HK-2 (cell line): ENCODE measurements at regions not wholly inside any gene's neighbourhood (a gene's known extent, or its start where the extent isn't known, plus 50 kb on each side); places are given as distances from the start of the nearest gene placed in this dataset.
"Not testable (repeated sequence)": the region's sequence is repeated elsewhere in the genome, so short reads cannot be mapped to it uniquely, and the experiment has no call there.

Experiments
- DNase-seq: peaks from one replicate; pipeline ENCODE4 v3.0.0-alpha.2; 2018; ENCODE audit not compliant: unreplicated experiment

DNA sequence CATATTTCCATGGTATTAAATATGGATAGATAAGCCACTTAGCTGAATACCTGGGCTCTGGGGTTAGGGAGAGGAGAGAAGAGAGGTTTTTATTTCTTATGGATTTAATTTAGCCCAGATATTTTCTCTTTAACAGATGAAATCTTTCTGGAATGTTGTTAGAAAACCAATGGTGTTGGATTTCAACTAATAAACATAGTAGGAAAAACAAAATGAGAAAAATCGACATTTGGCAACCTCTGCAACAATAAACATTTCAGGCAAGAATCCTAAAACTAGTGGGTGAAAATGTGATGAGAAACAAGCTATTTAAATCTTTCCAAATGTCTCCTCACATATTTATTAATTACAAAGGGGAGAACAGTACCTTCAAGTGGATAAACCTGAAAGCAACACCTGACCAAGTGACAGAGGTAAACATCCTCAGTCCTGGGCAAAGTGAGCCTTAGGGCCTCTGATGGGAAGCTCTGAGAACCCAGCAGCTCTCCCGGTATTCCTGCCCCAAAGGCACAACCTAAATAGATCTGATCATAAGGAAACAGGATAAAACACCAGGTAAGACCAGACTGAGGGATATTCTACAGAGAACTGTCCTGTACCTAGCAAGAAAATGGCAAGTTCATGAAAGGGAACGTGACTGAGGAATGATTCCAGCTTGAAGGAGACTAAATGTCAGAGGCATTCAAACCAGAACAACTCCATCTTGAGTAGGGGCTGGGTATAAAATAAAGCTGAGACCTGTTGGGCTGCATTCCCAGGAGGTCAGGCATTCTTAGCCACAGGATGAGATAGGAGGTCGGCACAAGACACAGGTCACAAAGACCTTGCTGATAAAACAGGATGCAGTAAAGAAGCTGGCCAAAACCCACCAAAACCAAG, 163.7 kb downstream of the ESM1 start:
- DNase-seq, result no peak

DNA sequence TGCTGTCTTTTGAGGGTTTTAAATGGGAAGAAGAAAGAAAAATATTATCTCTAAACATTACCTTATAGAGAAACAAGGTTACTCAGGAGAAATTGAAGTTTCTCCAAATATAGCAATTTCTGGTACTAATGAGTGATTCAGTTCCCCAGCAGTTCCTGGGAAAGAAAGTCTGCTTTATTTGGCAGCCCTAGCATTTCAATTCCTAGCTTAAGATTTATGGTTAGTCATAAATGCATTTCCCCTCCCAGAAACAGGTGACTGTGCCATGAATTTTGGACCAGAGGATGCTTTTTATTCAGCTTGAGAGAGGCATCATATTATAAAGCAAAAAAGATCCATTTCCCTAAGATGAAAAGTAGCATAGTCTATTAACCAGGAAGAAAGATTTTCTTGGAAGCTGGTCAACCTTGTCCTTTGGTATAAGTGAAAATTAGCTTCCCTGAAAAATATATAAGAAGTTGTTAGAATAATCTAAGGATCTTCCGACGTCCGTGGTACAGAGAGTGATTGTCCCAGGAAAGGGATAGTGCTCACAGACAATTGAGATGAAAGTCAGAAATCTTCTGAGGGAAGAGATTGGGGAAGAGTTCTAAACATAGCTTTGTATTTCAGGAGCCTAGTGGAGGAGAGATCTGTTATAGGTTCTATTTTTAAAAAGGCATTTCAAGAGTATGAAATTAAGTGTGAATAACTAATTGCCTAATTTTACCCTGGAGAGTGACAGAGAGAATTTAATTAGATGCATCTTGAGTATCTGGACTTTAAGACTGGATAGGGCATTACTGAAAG, 164.9 kb downstream of the ESM1 start:
- no peak for DNase-seq

DNA sequence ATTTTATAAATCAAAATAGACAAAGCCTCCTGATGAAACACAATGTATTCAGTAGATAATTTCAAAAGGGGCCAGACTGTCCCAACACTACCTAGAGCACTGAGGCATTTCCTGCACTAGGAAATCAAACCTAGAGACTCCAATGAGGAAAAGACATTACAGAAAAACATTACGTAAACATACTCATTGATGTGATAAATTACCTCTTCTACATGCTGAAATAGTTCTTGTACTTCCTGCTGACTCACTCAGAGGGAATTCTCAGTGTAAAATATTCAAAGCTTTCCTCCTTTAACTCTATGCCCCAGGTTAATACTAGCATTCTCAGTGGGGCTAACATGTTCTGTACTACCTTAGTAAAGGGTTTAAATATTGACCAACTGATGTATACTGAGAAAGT, 178.0 kb downstream of the ESM1 start:
- DNase-seq, result no peak

DNA sequence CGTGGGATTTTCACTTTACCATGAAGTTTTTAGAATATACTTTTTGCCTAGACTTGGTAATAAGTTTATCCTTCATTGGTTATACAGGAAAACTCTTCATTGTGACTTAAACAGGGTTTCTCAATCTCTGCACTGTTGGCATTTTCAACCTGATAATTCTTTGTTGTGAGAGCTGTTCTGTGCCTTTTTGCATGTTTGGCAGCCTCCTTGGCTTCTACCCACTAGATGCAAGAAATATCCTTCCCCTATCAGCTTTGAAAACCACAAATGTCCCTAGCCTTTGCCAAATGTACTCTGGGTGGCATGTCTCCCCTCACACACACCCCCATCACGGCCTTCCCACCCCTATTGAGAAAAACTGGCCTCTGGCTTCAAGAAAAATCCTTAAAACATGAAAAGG, 180.9 kb downstream of the ESM1 start:
- no peak for DNase-seq

DNA sequence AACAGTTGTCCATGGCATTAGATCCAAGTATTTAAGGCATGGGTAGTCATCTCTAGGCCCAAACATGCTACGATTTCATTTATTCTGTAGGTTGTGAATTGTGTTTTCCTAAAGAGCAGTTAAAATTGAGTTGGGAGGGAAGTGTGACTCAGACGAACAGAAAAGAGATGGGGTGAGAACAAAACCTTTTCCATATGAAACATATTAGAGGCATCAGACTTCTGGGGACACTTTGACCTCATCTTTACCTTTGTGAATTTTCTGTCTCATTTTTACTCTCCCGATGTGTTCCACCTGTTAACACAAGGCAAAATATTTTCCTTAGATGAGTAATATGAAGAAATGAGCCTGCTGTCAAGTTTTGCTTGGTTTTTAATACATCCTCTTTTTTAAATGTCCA, 181.3 kb downstream of the ESM1 start:
- no peak for DNase-seq

DNA sequence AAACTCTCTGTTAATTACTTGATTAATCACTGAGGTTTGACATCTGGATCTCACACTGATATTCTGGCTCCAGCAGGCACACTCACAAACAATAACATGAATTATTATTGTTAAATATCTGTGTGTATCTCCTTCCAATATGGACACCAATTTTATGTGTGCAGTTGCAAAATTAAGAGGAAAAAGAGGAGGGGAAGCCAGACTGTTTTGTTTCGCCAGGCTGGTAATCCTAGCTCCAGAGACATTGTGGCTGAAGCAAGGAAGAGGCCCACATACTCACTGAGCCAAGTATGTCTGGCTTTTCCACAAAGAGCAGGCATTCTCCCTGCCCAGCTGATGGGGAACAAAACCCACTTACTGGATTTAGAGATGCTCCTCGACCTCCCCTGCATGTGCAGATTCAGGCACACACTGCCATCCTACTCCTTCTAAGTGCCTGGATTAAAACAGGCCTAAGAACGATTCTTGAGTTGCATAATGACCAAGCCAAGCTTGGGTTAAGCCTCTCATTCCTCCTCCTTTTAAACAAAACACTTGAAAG, 181.9 kb downstream of the ESM1 start:
- no peak for DNase-seq

DNA sequence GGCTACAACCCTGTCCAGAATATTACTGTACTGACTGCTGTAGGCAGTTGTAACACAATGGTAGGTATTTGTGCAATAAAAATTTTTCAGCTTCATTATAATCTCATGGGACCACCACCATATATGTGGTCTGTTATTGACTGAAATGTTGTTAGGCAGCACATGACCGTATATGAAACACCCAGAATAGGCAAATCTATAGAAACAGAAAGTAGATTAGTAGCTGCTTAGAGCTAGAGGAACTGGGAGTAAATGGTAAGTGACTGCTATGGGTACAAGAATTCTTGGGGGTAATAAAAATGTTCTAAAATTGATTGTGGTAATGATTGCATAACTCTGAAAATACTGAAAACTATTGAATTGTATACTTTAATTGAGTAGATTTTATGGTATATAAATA, 185.7 kb downstream of the ESM1 start:
- DNase-seq, result no peak

DNA sequence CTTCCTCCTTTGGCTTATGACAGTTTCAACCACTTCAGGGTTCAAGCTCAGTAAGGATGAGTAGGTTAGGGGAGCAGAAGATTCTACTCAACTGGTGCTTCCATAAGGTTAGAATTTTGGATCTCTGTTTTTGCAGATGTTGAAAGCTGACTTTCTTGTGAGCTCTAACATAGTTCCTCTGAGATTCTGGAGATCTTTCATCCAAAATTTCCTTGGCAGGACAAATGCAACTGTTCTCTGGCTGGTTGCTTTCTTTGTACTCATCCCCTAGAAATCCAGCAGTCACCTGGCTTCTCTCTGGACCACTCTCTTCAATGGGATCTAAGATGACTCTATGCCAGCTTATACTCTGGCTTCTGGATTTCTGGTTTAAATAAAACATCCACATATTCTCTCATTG, 189.6 kb downstream of the ESM1 start:
- no peak for DNase-seq

DNA sequence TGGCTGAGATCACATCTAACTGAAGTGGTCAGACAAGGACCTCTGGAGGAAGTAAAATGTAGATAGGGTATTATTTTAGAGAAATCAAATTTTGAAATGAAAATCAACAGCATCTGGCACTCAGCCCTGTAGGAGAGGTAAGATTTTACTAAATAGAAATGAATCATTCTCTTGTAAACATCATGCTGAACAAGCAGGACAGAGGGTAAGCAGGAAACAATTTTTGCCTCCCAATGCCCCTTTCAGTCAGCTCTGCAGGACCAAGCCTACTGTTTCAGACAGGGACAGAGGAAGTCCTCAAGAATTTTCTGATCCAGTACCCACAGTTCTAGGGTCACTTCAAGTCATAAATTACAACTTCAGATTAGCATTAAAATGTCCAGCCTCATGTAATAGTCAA, 190.1 kb downstream of the ESM1 start:
- no peak for DNase-seq

DNA sequence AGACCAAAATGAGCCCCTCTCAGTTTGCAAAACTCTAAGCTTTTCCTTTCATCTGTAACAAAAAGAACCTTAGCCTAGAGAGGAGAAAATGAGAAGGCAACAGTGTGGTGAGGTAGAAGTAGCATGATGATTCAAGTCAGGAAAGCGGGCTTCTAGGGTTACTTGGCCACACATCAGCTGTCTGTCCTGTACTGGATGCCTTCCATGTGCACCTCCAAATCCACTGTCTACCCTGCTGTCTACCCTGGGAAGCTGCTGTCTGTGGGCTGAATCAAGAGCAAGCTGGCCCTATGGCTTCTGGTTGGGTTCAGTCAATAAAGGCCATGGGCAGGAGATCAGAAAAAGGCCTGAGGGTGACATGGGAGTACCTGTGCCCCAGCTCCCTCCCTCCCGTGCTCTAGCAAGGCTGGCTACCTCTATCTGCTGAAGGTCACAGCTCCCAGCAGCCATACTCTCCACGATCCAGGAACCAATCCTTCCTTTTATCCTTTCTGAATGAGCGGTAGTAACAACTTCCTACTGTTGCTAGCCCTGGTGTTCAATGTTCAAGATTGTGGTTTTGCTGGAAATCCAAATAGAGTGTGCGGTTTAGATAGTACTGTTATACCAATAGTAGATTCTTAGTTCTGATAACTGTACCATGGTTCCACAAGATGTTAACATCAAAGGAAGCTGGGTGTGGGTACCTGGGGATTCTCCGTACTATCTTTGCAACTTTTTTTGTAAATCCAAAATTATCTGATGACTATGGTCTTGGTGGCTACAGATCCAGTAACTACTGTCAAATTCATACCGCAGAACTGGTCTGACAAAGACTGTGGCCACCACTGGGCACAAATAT, 191.0 kb downstream of the ESM1 start:
- DNase-seq, result no peak

DNA sequence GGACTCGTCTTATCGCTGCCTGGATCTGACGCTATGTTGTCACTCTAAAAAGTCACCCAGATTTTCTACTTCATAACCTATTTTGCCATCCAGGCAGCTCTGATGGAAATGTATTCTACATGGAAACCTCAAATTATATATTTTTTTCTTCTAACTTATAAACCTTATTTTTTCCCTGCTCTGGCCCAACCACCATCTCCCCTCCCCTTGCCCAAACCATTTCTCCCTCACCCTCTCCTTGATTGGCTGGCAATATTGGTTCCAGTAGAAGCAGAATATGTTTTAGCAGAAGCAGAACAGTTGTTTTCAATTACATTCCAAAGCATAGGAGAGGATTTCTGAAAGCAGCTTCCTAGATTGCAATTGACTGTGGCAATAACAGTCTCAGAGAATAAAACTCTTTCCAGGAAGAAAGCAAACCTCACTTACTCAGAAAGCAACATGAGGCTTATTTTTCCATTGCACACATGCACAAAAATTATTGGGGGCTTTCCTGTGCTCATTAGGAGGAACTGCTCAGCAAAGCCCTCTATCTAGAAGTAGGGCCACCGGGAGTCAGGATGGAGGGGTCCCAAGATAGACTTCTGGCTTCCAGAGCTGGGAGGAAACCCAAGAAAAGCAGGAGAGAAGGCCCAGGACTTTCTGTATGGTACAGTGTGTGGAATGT, 191.8 kb downstream of the ESM1 start:
- DNase-seq, result no peak

DNA sequence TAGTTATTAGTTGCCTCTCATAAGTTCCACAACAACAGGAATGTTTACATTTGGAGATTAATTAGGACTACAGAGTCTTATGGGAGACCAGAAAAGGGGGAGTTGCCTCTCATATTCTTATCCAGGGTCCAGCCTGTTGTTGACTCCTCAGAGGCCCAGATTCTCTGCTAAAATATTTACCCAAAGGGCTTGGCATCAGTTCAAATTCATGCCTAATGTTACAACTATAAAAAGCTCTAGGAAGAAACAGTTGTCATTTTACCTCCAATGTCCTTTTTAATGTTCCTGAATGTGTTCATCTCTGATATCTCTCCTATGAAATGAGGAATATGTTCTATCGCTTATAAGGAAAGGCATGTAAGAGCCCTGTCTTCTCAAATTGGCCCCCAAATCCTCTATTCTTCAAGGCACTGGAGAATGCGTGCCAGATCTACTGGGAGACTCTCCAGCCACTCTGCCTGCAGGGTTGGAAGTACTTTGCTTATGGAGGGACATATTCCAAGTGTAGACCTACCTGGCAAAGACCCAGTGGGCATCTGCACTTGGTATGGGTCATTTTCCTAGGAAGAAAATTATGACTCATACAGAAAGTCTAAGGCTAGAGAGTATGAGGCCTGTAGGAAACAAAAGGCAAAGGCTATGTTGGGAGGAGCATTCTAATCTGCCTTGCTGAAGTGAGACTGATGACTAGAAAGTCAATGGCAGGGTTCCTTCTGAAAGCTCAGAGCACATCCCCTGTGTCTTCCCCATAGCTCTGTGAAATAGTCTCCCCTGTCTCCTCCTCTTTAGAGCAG, 192.6 kb downstream of the ESM1 start:
- DNase-seq, result no peak

DNA sequence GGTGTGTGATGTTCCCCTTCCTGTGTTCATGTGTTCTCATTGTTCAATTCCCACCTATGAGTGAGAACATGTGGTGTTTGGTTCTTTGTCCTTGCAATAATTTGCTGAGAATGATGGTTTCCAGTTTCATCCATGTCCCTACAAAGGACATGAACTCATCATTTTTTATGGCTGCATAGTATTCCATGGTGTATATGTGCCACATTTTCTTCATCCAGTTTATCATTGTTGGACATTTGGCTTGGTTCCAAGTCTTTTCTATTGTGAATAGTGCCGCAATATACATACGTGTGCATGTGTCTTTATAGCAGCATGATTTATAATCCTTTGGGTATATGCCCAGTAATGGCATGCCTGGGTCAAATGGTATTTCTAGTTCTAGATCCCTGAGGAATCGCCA, 197.5 kb downstream of the ESM1 start:
- not testable (repeated sequence) for DNase-seq

DNA sequence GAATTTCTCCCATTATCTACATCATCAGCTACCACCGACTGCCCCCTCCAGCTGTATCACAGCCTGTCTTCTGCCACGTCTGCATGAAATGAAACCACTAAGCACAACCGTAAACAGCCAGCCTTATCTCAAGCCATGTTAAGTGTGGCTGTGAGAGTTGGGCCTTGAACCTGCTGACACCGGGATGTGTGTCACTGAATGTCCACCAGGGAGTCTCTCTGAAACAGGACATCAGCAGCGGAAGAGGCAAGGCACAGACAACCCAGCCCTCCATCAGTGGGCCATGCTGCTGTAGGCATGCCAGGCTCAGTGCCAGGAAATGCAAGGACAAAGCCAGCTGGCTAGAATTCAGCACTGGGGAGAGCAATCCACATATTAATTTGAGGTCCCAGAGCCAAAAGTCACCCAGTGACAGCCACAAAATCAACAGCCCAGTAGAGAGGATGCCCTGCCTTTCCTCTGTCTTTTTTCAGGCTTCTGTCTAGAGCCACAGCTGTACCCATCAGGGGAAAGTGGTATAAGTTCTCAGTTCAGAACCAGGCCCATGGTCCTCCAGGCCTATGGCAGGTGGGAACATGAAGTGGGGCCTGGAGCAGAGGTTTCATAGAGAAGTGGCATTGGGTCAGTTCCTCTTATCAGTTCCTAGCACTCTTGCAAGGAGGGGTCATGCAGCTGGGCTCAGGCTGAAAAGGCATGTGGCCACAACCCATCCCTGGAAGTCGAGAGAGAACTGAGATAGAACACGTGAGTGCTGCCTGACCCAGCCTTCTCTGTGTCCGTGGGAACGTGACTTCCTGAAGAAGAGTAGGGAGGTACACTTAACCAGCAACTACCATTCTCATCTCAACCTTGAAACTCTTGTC, 199.4 kb downstream of the ESM1 start:
- DNase-seq, result no peak

DNA sequence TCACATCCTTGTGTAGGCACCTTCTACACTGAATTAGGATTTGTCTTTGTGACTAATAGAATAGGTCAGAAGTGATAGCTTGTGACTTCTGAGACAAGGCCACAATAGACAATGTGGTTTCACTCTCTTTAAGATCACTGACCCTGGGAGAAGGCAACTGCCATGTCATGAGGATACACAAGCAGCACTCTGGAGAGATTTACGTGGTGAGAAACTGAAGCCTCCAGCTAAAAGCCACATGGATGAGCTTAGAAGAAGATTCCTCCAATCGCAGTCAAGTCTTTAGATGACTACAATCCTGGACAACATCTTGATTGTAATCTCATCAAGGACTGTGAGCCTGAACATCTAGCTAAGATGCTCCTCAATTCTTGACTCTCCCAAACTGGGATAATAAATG, 206.6 kb downstream of the ESM1 start:
- DNase-seq, result no peak

DNA sequence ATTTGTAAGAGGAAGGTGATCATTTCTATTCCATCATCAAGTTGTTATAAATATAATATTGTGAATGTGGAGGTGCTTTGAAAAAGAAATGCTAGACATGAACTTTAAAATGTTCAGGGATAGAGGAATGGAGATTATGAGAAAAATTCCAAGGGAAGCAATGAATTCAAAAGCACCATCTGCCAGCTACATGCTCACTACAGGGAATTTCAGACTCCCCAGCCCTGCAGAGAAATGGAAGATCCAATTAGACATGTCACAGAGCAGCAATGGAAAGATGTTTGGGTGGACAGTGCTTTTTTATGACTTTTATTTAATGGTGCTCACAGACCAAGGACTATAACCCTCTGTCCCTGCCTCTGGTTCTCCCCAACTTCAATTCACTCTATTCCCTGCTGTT, 209.7 kb downstream of the ESM1 start:
- no peak for DNase-seq

DNA sequence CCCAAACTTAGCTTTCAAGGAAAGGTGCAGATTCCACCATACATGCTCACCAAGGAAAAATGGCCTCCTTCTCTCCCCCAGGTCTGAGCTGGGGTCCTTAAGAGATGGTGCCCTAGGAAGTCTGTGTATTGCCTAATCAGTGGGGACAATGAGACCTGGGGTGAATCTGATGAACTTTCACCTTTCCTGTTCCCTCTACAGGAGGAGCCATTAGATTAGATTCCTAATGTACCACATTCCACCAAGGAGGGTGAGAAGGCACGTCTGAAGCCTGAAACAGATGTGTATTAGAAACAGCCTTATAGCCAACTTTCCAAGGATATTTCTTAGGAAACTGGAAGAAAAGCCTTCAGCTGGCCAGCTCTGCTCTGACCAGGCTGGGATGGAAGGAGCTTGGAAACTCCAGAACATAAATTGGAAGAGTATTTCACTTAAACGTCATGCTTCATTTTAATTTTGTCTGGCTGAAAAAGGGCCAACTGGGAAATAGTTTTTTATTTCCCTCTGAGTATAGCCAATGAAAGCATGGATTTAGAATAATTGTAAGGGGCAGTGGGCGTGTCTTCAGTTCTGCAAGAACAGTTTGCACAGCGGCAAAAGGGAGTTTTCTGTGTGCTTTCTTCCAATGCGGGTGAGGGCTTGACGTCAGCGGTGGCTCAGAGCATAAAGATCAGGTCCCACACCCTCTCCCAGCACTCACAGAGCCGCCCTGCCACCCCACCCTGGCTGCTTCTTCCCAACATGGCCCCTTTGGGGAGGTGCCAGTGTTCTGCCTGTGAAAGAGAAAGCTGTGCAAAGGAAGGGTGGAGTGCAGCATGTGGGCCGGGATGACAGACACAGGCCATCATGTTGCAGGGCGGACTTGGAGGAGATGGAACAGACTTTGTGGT, 210.9 kb downstream of the ESM1 start:
- DNase-seq, result no peak

DNA sequence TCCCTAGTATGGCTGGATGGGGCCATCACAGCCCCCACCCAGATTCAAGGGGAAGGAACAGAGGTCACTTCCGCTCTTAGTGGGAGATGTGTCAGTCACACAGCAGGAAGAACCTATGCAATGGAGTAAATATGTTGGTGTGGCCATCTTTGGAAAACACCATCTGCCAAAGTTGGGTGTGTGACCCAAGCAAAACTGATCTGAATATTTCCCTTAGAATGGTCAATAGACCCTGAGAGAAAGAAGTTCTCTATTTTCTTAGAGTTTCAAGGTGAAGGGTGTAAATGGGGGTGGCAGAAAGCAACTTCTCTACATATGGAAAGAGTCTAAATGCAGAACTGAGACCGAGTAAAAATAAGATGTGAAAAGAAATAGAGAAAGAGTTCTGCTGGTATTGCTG, 212.7 kb downstream of the ESM1 start:
- no peak for DNase-seq

DNA sequence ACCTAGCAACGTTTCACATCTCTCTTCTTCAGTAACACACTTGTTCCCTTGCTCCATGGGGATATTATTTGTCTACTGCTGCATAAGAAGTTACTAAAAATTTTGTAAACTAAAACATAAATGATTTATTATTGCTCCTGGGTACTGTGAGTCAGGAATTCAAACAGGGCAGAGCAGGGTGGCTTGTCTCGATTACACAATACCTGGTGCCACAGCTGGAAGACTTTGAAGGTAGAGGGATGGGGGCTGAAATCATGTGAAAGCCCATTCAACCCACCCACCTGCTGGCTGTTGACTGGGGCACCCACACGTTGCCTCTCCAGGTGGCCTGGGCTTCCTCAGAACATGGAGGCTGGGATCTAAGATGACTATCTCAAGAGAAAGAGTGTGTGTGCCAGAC, 213.2 kb downstream of the ESM1 start:
- no peak for DNase-seq
